MM.1S (cell line): ENCODE measurements at regions not wholly inside any gene's neighbourhood (a gene's known extent, or its start where the extent isn't known, plus 50 kb on each side); places are given as distances from the start of the nearest gene placed in this dataset.

ENCODE experiments used
- EZH2 ChIP-seq: fragments of 300-600 bp; sonication (generic); optimal IDR thresholded peaks from 2 replicates; pipeline ENCODE3; 2017; ENCODE audit warnings: low read depth, mild to moderate bottlenecking, antibody characterized with exemption, low read length, mixed read lengths
- TF ChIP-seq, protein P1 (sequence below): fragments of 300-600 bp; sonication (generic); IDR thresholded peaks from 2 replicates; pipeline ENCODE4 v1.5.1; 2016; ENCODE audit warnings: antibody characterized with exemption, low read length, mixed read lengths

DNA sequence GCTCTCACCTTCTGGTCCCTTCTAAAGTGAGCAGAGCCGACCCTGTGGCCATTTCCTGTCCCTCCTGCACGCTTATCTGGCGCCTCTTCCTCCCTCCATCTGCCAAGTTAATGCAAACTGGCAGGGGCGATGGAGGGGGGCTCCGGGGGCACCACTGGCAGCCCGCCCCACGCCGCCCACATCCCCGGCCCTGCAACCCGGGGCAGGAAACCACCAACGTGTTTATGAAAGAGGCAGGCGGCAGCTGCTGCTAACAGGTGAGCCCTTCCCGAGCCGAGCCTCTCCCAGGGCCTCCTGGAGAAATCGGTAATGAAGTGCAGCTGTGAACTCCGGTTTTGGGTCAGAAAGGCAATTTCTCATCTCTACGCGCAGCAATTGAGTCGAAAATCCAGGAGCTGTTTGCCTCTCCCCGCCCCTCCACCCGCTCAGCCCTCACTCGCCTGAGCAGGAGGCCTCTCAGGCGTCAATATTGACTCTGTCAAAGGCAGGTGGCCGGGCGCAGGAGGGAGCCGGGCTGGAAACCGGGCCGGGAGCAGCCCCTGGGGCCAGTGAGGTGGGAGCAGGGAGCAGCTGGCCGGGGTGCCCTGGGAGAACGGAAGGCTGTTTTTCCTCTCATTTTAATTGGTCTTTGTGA, 164.4 kb upstream of the GSE1 start:
- TF ChIP-seq, protein P1, sequence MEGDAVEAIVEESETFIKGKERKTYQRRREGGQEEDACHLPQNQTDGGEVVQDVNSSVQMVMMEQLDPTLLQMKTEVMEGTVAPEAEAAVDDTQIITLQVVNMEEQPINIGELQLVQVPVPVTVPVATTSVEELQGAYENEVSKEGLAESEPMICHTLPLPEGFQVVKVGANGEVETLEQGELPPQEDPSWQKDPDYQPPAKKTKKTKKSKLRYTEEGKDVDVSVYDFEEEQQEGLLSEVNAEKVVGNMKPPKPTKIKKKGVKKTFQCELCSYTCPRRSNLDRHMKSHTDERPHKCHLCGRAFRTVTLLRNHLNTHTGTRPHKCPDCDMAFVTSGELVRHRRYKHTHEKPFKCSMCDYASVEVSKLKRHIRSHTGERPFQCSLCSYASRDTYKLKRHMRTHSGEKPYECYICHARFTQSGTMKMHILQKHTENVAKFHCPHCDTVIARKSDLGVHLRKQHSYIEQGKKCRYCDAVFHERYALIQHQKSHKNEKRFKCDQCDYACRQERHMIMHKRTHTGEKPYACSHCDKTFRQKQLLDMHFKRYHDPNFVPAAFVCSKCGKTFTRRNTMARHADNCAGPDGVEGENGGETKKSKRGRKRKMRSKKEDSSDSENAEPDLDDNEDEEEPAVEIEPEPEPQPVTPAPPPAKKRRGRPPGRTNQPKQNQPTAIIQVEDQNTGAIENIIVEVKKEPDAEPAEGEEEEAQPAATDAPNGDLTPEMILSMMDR: no peak
- no peak for TF ChIP-seq EZH2
